ENCODE measurements at regions not wholly inside any gene's neighbourhood (a gene's known extent, or its start where the extent isn't known, plus 50 kb on each side); places are given as distances from the start of the nearest gene placed in this dataset.

GRCh38 chr12:62138527-62138926 is 121.7 kb upstream of the USP15 start:
- no peak for DNase-seq (ENCODE audit: low spot score)
- TF ChIP-seq CTCF (IDR thresholded peaks at IDR 0.05; ENCODE audit: borderline replicate concordance, control extremely low read depth, extremely low read depth, insufficient read depth, missing control alignments), result no peak
- in situ Hi-C loops (cut with MboI; ENCODE audit: low sequenced_read_pairs, unreplicated experiment), result no loop called here

GRCh38 chr12:62146318-62146717 is 113.9 kb upstream of the USP15 start:
- no peak for TF ChIP-seq CTCF (IDR thresholded peaks at IDR 0.05; ENCODE audit: borderline replicate concordance, control extremely low read depth, extremely low read depth, insufficient read depth, missing control alignments)
- in situ Hi-C loops (cut with MboI; ENCODE audit: low sequenced_read_pairs, unreplicated experiment), result no loop called here
- no peak for DNase-seq (ENCODE audit: low spot score)

GRCh38 chr12:62158013-62158412 is 102.2 kb upstream of the USP15 start:
- in situ Hi-C loops (cut with MboI; ENCODE audit: low sequenced_read_pairs, unreplicated experiment), result no loop called here

GRCh38 chr12:62158461-62159360 is 101.5 kb upstream of the USP15 start:
- no peak for TF ChIP-seq CTCF (IDR thresholded peaks at IDR 0.05; ENCODE audit: borderline replicate concordance, control extremely low read depth, extremely low read depth, insufficient read depth, missing control alignments)
- no peak for DNase-seq (ENCODE audit: low spot score)
- in situ Hi-C loops (cut with MboI; ENCODE audit: low sequenced_read_pairs, unreplicated experiment), result no loop called here

More at GRCh38 chr12:62158013-62158412, 102.2 kb upstream of the USP15 start:
- TF ChIP-seq CTCF (IDR thresholded peaks at IDR 0.05; ENCODE audit: borderline replicate concordance, control extremely low read depth, extremely low read depth, insufficient read depth, missing control alignments), result no peak
- DNase-seq (ENCODE audit: low spot score), result no peak

- TF ChIP-seq CTCF (IDR thresholded peaks at IDR 0.05; ENCODE audit: borderline replicate concordance, control extremely low read depth, extremely low read depth, insufficient read depth, missing control alignments), result no peak
- in situ Hi-C loops (cut with MboI; ENCODE audit: low sequenced_read_pairs, unreplicated experiment), result no loop called here
- DNase-seq (ENCODE audit: low spot score), result no peak
Measured at GRCh38 chr12:62162214-62162613, 98.0 kb upstream of the USP15 start.

GRCh38 chr12:62163368-62163767 is 96.8 kb upstream of the USP15 start:
- in situ Hi-C loops (cut with MboI; ENCODE audit: low sequenced_read_pairs, unreplicated experiment), result no loop called here
- no peak for TF ChIP-seq CTCF (IDR thresholded peaks at IDR 0.05; ENCODE audit: borderline replicate concordance, control extremely low read depth, extremely low read depth, insufficient read depth, missing control alignments)
- no peak for DNase-seq (ENCODE audit: low spot score)

Data from GM13976 (cell line).